Activated naive CD8-positive, alpha-beta T cell treated with anti-CD3 and anti-CD28 coated beads for 36 hours (primary cell): ENCODE measurements at regions not wholly inside any gene's neighbourhood (a gene's known extent, or its start where the extent isn't known, plus 50 kb on each side); places are given as distances from the start of the nearest gene placed in this dataset.

Source experiments
- DNase-seq: peaks from one replicate; pipeline ENCODE4 v3.0.0; 2021
- H3K27ac Mint-ChIP-seq: one replicate; pipeline ENCODE4 v1.8.0; 2022; ENCODE audit warnings: mild to moderate bottlenecking, moderate library complexity, mixed read lengths
- H3K27me3 Mint-ChIP-seq: one replicate; pipeline ENCODE4 v1.8.0; 2022; ENCODE audit warnings: mild to moderate bottlenecking, mixed read lengths
- H3K36me3 Mint-ChIP-seq: one replicate; pipeline ENCODE4 v1.8.0; 2021; ENCODE audit warnings: mild to moderate bottlenecking, mixed read lengths
- H3K4me1 Mint-ChIP-seq: one replicate; pipeline ENCODE4 v1.8.0; 2021; ENCODE audit warnings: mixed read lengths
- H3K4me3 Mint-ChIP-seq: one replicate; pipeline ENCODE4 v1.8.0; 2022; ENCODE audit warnings: mild to moderate bottlenecking, moderate library complexity, mixed read lengths
- H3K9me3 Mint-ChIP-seq: one replicate; pipeline ENCODE4 v1.8.0; 2022; ENCODE audit warnings: mixed read lengths

DNA sequence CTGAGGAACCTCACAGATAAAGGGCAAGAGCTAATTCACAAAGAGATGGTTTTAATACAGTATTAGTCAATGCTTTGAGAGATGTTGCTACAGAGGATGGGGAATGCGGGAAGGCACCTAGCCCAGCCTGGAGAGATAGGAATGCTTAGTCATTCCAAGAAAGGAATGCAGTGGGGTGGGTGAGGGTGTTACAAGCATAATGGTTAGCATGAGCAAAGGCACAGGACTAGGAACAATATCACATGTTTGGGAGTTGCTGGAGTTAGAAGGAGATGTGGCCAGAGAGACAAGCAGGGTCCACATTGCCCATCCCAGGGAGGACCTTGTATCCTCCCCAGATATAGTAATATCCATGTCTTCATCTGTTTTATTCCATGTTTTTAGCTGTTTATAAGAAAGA lies 107.0 kb upstream of the OGFRL1 start:
- no peaks in the 10 kb centered on the region for H3K9me3 Mint-ChIP-seq
- no peak for DNase-seq
- H3K27ac Mint-ChIP-seq, result no peak overlapping the region
- peaks cover 37% of the 10 kb centered on the region for H3K27me3 Mint-ChIP-seq
- no peaks in the 10 kb centered on the region for H3K36me3 Mint-ChIP-seq
- H3K4me3 Mint-ChIP-seq, result no peak overlapping the region
- no peaks in the 10 kb centered on the region for H3K4me1 Mint-ChIP-seq

- H3K4me1 Mint-ChIP-seq, result no peaks in the 10 kb centered on the region
- H3K4me3 Mint-ChIP-seq, result no peak overlapping the region
- no peaks in the 10 kb centered on the region for H3K9me3 Mint-ChIP-seq
- H3K36me3 Mint-ChIP-seq, result no peaks in the 10 kb centered on the region
- H3K27ac Mint-ChIP-seq, result no peak overlapping the region
- peaks cover 19% of the 10 kb centered on the region for H3K27me3 Mint-ChIP-seq
- DNase-seq, result no peak
Observed at GRCh38 chr6:71187141-71187540, 101.5 kb upstream of the OGFRL1 start.

- no peaks in the 10 kb centered on the region for H3K36me3 Mint-ChIP-seq
- H3K27me3 Mint-ChIP-seq, result peaks cover 4% of the 10 kb centered on the region
- H3K4me3 Mint-ChIP-seq, result no peak overlapping the region
- no peak for DNase-seq
- no peaks in the 10 kb centered on the region for H3K4me1 Mint-ChIP-seq
- no peak overlapping the region for H3K27ac Mint-ChIP-seq
- no peaks in the 10 kb centered on the region for H3K9me3 Mint-ChIP-seq
Observed at GRCh38 chr6:71190809-71191208, 97.8 kb upstream of the OGFRL1 start.

GRCh38 chr6:71194724-71195123 lies 93.9 kb upstream of the OGFRL1 start:
- Mint-ChIP-seq H3K27ac (no peak overlapping the region), H3K27me3 (no peaks in the 10 kb centered on the region), H3K9me3 (no peaks in the 10 kb centered on the region), H3K36me3 (no peaks in the 10 kb centered on the region), H3K4me3 (no peak overlapping the region), H3K4me1 (no peaks in the 10 kb centered on the region)
- no peak for DNase-seq

GRCh38 chr6:71197267-71197666 lies 91.3 kb upstream of the OGFRL1 start:
- no peaks in the 10 kb centered on the region for H3K9me3 Mint-ChIP-seq
- no peak for DNase-seq
- no peaks in the 10 kb centered on the region for H3K27me3 Mint-ChIP-seq
- H3K4me3 Mint-ChIP-seq, result no peak overlapping the region
- no peaks in the 10 kb centered on the region for H3K4me1 Mint-ChIP-seq
- H3K36me3 Mint-ChIP-seq, result no peaks in the 10 kb centered on the region
- no peak overlapping the region for H3K27ac Mint-ChIP-seq

GRCh38 chr6:71197780-71198179 lies 90.8 kb upstream of the OGFRL1 start:
- no peak overlapping the region for H3K27ac Mint-ChIP-seq
- no peak overlapping the region for H3K4me3 Mint-ChIP-seq
- H3K36me3 Mint-ChIP-seq, result no peaks in the 10 kb centered on the region
- H3K4me1 Mint-ChIP-seq, result no peaks in the 10 kb centered on the region
- no peaks in the 10 kb centered on the region for H3K9me3 Mint-ChIP-seq
- H3K27me3 Mint-ChIP-seq, result no peaks in the 10 kb centered on the region
- no peak for DNase-seq

- no peak for DNase-seq
- H3K4me3 Mint-ChIP-seq, result no peak overlapping the region
- H3K9me3 Mint-ChIP-seq, result no peaks in the 10 kb centered on the region
- no peaks in the 10 kb centered on the region for H3K36me3 Mint-ChIP-seq
- H3K27me3 Mint-ChIP-seq, result no peaks in the 10 kb centered on the region
- H3K4me1 Mint-ChIP-seq, result no peaks in the 10 kb centered on the region
- H3K27ac Mint-ChIP-seq, result no peak overlapping the region
Observed at GRCh38 chr6:71198908-71199307, 89.7 kb upstream of the OGFRL1 start.

DNA sequence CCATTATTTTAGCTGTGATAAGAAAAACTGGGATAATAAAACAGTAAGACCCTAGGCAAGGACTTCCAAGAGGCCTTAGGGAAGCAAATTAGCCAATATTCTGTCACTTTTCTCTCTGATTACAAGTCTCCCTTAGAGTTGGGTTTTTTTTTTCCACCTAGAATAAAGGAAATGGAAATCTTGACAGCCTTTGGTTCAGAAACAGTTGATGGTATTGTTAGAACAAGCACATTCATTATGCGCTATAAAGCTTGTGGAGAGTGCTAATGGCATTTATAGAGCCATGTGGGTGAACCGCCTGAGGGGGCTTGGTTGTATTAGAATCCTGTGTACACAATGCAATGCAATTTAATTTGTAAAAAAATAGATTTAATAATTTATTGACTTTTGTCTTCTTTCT lies 88.9 kb upstream of the OGFRL1 start:
- Mint-ChIP-seq H3K4me1 (no peaks in the 10 kb centered on the region), H3K27ac (no peak overlapping the region), H3K4me3 (no peak overlapping the region), H3K36me3 (no peaks in the 10 kb centered on the region), H3K27me3 (no peaks in the 10 kb centered on the region), H3K9me3 (no peaks in the 10 kb centered on the region)
- no peak for DNase-seq

- no peak overlapping the region for H3K4me3 Mint-ChIP-seq
- no peaks in the 10 kb centered on the region for H3K27me3 Mint-ChIP-seq
- H3K36me3 Mint-ChIP-seq, result no peaks in the 10 kb centered on the region
- no peaks in the 10 kb centered on the region for H3K4me1 Mint-ChIP-seq
- H3K27ac Mint-ChIP-seq, result no peak overlapping the region
- H3K9me3 Mint-ChIP-seq, result no peaks in the 10 kb centered on the region
- DNase-seq, result no peak
Observed at GRCh38 chr6:71203206-71203605, 85.4 kb upstream of the OGFRL1 start.

- Mint-ChIP-seq H3K36me3 (no peaks in the 10 kb centered on the region), H3K9me3 (no peaks in the 10 kb centered on the region), H3K27me3 (no peaks in the 10 kb centered on the region), H3K4me1 (no peaks in the 10 kb centered on the region), H3K27ac (no peak overlapping the region), H3K4me3 (no peak overlapping the region)
- no peak for DNase-seq
Observed at GRCh38 chr6:71204741-71205140, 83.9 kb upstream of the OGFRL1 start.

DNA sequence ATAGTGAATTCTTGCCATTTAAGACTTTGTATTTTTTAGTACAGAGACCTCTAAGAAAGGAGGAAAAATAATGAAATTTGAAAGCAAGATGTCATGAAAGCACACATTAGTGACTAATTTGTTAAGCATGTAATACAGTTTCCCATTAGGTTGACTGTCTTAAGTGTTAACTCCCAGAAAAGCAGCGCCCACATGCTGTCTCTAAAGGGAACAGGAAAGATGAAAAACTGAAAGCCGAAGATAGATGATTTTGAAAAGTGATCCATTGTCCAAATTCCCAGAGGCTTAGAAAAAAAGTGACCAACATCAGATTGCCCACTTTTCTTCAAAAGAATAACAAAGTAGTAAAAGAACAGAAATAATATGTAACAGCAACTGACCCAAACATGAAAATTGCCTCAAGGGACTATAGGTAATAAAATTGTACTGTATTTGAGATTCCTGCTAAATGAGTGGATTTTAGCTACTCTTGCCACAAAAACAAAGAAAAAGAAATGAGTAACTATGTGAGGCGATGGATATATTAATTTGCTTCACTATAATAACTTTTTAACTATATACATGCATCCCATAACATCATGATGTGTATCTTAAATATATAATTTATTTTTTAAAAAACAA lies 83.2 kb upstream of the OGFRL1 start:
- no peak overlapping the region for H3K4me3 Mint-ChIP-seq
- no peaks in the 10 kb centered on the region for H3K36me3 Mint-ChIP-seq
- no peaks in the 10 kb centered on the region for H3K9me3 Mint-ChIP-seq
- H3K4me1 Mint-ChIP-seq, result no peaks in the 10 kb centered on the region
- no peak for DNase-seq
- H3K27me3 Mint-ChIP-seq, result no peaks in the 10 kb centered on the region
- no peak overlapping the region for H3K27ac Mint-ChIP-seq

DNA sequence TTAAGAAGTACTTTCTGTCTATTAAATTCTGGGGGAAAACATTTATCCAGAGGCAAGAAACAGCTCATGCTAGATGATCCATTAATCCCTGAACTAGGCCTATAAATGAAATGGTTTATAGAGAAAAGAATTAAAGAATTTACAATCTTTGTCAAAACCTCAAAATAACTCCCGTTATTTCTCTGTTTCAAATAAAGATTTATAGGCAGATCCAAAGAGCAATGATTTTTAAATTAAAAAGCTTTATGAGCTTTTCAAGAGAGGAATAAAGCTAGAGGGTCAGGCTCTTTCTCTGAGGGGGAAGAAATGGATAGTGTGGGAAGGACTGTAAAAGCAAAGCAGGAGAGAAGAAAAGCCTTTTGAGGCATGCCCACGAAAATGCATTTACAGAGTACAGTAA lies 82.5 kb upstream of the OGFRL1 start:
- Mint-ChIP-seq H3K27ac (no peak overlapping the region), H3K27me3 (no peaks in the 10 kb centered on the region), H3K9me3 (no peaks in the 10 kb centered on the region), H3K4me3 (no peak overlapping the region), H3K4me1 (no peaks in the 10 kb centered on the region), H3K36me3 (no peaks in the 10 kb centered on the region)
- no peak for DNase-seq

DNA sequence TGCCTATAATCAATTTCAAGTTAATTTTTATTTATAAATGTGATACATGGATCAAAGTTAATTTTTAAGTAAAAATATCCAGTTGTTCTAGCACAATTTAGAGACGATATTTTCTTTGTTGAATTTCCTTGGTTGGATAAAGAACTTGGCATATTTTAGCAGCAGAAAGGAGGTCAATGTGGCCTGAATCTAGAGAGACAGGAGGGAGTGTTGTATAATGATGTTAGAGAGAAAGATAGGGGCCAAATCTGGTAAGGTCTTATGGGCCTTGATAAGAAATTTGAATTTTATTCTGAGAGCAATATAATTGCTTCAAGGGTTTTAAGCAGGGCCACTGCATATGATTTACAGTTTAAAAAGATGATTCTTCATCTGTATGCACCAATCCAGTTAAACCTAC lies 79.4 kb upstream of the OGFRL1 start:
- H3K4me1 Mint-ChIP-seq, result no peaks in the 10 kb centered on the region
- H3K4me3 Mint-ChIP-seq, result no peak overlapping the region
- no peak for DNase-seq
- H3K27me3 Mint-ChIP-seq, result no peaks in the 10 kb centered on the region
- H3K36me3 Mint-ChIP-seq, result no peaks in the 10 kb centered on the region
- H3K9me3 Mint-ChIP-seq, result no peaks in the 10 kb centered on the region
- no peak overlapping the region for H3K27ac Mint-ChIP-seq

DNA sequence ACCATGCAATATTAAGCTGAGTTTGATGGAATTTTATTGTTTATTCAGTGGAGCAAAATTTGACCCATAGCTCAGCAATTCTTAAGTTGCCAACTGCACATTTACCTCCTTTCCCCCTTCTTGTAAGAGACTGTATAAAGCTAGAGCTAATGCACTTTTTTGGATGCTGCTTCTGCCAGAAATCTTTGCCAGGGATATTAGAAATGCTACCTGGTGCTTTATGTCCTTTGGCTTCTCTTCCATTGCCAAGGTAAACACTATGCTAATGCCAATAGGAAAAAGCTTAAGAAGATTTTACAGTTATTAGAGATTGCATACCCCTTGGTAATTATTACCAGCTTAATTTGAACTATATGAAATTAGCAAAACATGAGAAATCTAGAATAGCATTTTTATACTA lies 79.0 kb upstream of the OGFRL1 start:
- Mint-ChIP-seq H3K27ac (no peak overlapping the region), H3K4me1 (no peaks in the 10 kb centered on the region), H3K9me3 (no peaks in the 10 kb centered on the region), H3K36me3 (no peaks in the 10 kb centered on the region), H3K27me3 (no peaks in the 10 kb centered on the region), H3K4me3 (no peak overlapping the region)
- DNase-seq, result no peak

DNA sequence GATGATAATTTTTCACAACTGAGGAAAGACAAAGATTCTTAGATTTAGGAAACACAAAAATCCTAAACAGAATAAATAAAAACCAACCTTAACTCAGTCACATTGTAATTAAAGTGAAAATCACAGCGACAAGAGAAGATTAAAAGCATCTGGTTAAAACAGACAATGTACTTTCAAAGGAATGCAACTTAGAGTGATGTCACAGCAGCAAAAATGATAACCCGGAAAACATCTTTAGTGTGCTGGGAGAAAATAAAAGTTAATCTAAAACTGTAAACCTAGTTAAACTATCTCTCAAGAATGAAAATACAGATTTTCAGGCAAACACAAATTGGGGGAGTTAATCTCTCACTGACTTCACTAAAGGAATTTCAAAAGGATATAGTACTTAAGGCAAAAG lies 76.8 kb upstream of the OGFRL1 start:
- Mint-ChIP-seq H3K4me3 (no peak overlapping the region), H3K4me1 (no peaks in the 10 kb centered on the region), H3K36me3 (no peaks in the 10 kb centered on the region), H3K9me3 (no peaks in the 10 kb centered on the region), H3K27ac (no peak overlapping the region), H3K27me3 (no peaks in the 10 kb centered on the region)
- DNase-seq, result no peak

- no peaks in the 10 kb centered on the region for H3K27me3 Mint-ChIP-seq
Observed at GRCh38 chr6:71220466-71220865, 68.1 kb upstream of the OGFRL1 start.

GRCh38 chr6:71222671-71223070 lies 65.9 kb upstream of the OGFRL1 start:
- Mint-ChIP-seq H3K9me3 (no peaks in the 10 kb centered on the region), H3K4me3 (no peak overlapping the region), H3K4me1 (peaks cover 13% of the 10 kb centered on the region), H3K36me3 (no peaks in the 10 kb centered on the region), H3K27me3 (no peaks in the 10 kb centered on the region), H3K27ac (no peak overlapping the region)
- DNase-seq, result no peak

More at GRCh38 chr6:71220466-71220865, 68.1 kb upstream of the OGFRL1 start:
- Mint-ChIP-seq H3K4me1 (peaks cover 6% of the 10 kb centered on the region), H3K36me3 (no peaks in the 10 kb centered on the region), H3K4me3 (no peak overlapping the region), H3K27ac (no peak overlapping the region), H3K9me3 (no peaks in the 10 kb centered on the region)
- DNase-seq, result no peak
